ENCODE measurements at regions not wholly inside any gene's neighbourhood (a gene's known extent, or its start where the extent isn't known, plus 50 kb on each side); places are given as distances from the start of the nearest gene placed in this dataset.

GRCh38 chrX:10367406-10367805 is 210.6 kb downstream of the CLCN4 start:
- no peak for ATAC-seq
- no peak overlapping the region for H3K27ac Mint-ChIP-seq
- peaks cover 4% of the 10 kb centered on the region for H3K9me3 Mint-ChIP-seq
- H3K4me3 Mint-ChIP-seq = no peak overlapping the region
- DNase-seq (ENCODE audit: low spot score in 2 of 2) = no peak
- H3K4me1 Mint-ChIP-seq = no peaks in the 10 kb centered on the region
- H3K36me3 Mint-ChIP-seq = no peaks in the 10 kb centered on the region

GRCh38 chrX:10370976-10371375 is 214.2 kb downstream of the CLCN4 start:
- DNase-seq (ENCODE audit: low spot score in 2 of 2) = no peak
- Mint-ChIP-seq H3K4me3 (no peak overlapping the region), H3K4me1 (no peaks in the 10 kb centered on the region), H3K27ac (no peak overlapping the region), H3K9me3 (peaks cover 4% of the 10 kb centered on the region), H3K36me3 (no peaks in the 10 kb centered on the region)
- ATAC-seq = no peak

- ATAC-seq = no peak
- Mint-ChIP-seq H3K4me3 (no peak overlapping the region), H3K36me3 (no peaks in the 10 kb centered on the region), H3K27ac (no peak overlapping the region), H3K4me1 (no peaks in the 10 kb centered on the region), H3K9me3 (no peaks in the 10 kb centered on the region)
- no peak for DNase-seq (ENCODE audit: low spot score in 2 of 2)
Observed at GRCh38 chrX:10377427-10377826, 220.7 kb downstream of the CLCN4 start.

GRCh38 chrX:10379878-10380277 is 223.1 kb downstream of the CLCN4 start:
- DNase-seq (ENCODE audit: low spot score in 2 of 2) = no peak
- Mint-ChIP-seq H3K9me3 (no peaks in the 10 kb centered on the region), H3K27ac (no peak overlapping the region), H3K4me3 (no peak overlapping the region), H3K36me3 (no peaks in the 10 kb centered on the region), H3K4me1 (no peaks in the 10 kb centered on the region)
- ATAC-seq = no peak

GRCh38 chrX:10380300-10380699 is 223.5 kb downstream of the CLCN4 start:
- Mint-ChIP-seq H3K36me3 (no peaks in the 10 kb centered on the region), H3K4me3 (no peak overlapping the region), H3K27ac (no peak overlapping the region), H3K9me3 (no peaks in the 10 kb centered on the region), H3K4me1 (no peaks in the 10 kb centered on the region)
- ATAC-seq = no peak
- no peak for DNase-seq (ENCODE audit: low spot score in 2 of 2)

GRCh38 chrX:10381193-10381592 is 224.4 kb downstream of the CLCN4 start:
- H3K27ac Mint-ChIP-seq = no peak overlapping the region

GRCh38 chrX:10387011-10387410 is 230.2 kb downstream of the CLCN4 start:
- H3K27ac Mint-ChIP-seq = no peak overlapping the region
- DNase-seq (ENCODE audit: low spot score in 2 of 2) (no peak), ATAC-seq (no peak)
- no peaks in the 10 kb centered on the region for H3K36me3 Mint-ChIP-seq
- peaks cover 5% of the 10 kb centered on the region for H3K9me3 Mint-ChIP-seq
- no peak overlapping the region for H3K4me3 Mint-ChIP-seq
- no peaks in the 10 kb centered on the region for H3K4me1 Mint-ChIP-seq

More at GRCh38 chrX:10381193-10381592, 224.4 kb downstream of the CLCN4 start:
- Mint-ChIP-seq H3K4me1 (no peaks in the 10 kb centered on the region), H3K4me3 (no peak overlapping the region), H3K36me3 (no peaks in the 10 kb centered on the region), H3K9me3 (no peaks in the 10 kb centered on the region)
- no peak for ATAC-seq
- DNase-seq (ENCODE audit: low spot score in 2 of 2) = no peak

GRCh38 chrX:10390187-10390586 is 230.2 kb downstream of the MID1 start:
- DNase-seq (ENCODE audit: low spot score in 2 of 2) (no peak), ATAC-seq (no peak)
- no peak overlapping the region for H3K27ac Mint-ChIP-seq
- no peaks in the 10 kb centered on the region for H3K4me1 Mint-ChIP-seq
- H3K4me3 Mint-ChIP-seq = no peak overlapping the region
- H3K36me3 Mint-ChIP-seq = no peaks in the 10 kb centered on the region
- H3K9me3 Mint-ChIP-seq = peaks cover 5% of the 10 kb centered on the region

- DNase-seq (ENCODE audit: low spot score in 2 of 2) (no peak), ATAC-seq (no peak)
- Mint-ChIP-seq H3K4me1 (no peaks in the 10 kb centered on the region), H3K9me3 (no peaks in the 10 kb centered on the region), H3K36me3 (no peaks in the 10 kb centered on the region), H3K27ac (no peak overlapping the region), H3K4me3 (no peak overlapping the region)
Observed at GRCh38 chrX:10393241-10393640, 227.1 kb downstream of the MID1 start.

GRCh38 chrX:10393899-10394298 is 226.5 kb downstream of the MID1 start:
- Mint-ChIP-seq H3K9me3 (no peaks in the 10 kb centered on the region), H3K4me3 (no peak overlapping the region), H3K27ac (no peak overlapping the region), H3K36me3 (no peaks in the 10 kb centered on the region), H3K4me1 (no peaks in the 10 kb centered on the region)
- DNase-seq (ENCODE audit: low spot score in 2 of 2) (no peak), ATAC-seq (no peak)

GRCh38 chrX:10395179-10395578 is 225.2 kb downstream of the MID1 start:
- Mint-ChIP-seq H3K9me3 (no peaks in the 10 kb centered on the region), H3K4me1 (no peaks in the 10 kb centered on the region), H3K27ac (no peak overlapping the region), H3K4me3 (no peak overlapping the region), H3K36me3 (no peaks in the 10 kb centered on the region)
- DNase-seq (ENCODE audit: low spot score in 2 of 2) = no peak
- ATAC-seq = no peak
